Peyer's patch (tissue), 4 donors: ENCODE measurements at regions not wholly inside any gene's neighbourhood (a gene's known extent, or its start where the extent isn't known, plus 50 kb on each side); places are given as distances from the start of the nearest gene placed in this dataset.

ENCODE experiments used
- CTCF ChIP-seq, 6 experiments: fragments of 450-650 bp in 4 of 6; fragments of 200-600 bp in 2 of 6; sonication (generic) in 1 of 6; IDR thresholded peaks; one replicate each; pipeline ENCODE4 v1.5.1; 2017 to 2019; ENCODE audit warnings: antibody characterized with exemption in 6 of 6, mild to moderate bottlenecking in 3 of 6, moderate library complexity in 1 of 6
- POLR2A ChIP-seq, 2 donors: fragments of 450-650 bp; IDR thresholded peaks; one replicate each; pipeline ENCODE4 v1.5.1; 2017; ENCODE audit warnings: antibody characterized with exemption in 2 of 2, mild to moderate bottlenecking in 2 of 2, moderate library complexity in 2 of 2

DNA sequence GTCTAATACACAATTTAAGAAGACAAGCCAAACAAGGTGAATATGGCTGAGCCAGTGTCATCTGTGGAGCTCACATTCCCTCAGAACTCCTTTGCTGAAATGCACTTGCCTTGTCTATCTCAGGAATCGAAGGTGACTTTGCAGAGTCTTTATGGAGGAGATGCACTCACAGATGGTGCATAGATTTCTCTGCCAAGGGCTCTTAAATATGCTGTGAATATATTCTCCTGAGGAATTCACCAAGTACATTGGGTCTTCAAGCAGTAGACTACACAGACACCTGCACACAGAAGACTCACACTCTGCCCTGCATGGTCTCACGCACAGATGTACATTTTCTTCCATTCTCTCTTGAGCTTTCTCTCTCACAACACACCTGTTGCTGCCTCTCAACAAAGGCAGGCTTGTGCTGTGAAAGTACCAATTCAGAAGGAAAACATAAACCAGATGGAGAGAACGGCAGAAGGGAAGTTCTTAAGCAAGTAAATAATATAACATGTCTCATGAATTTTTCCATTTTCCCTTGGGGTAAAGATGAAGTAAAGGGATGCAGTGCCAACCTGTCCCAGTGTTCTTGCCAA is 174.7 kb downstream of the DLEU7 start:
- no peak for TF ChIP-seq POLR2A (IDR thresholded peaks at IDR 0.05)
- TF ChIP-seq CTCF (IDR thresholded peaks at IDR 0.05): no peak
